K562 (cell line): ENCODE measurements at regions not wholly inside any gene's neighbourhood (a gene's known extent, or its start where the extent isn't known, plus 50 kb on each side); places are given as distances from the start of the nearest gene placed in this dataset.

Experiments used
- ATAC-seq: fragments of 200-7000 bp; cut with Tn5 transposase; 3 replicates; pipeline ENCODE4 v1.9.1; 2020; ENCODE audit warnings: moderate library complexity
- BruUV-seq: library from RNA; stranded (reverse); fragments of 400-500 nt; replicated peaks from 2 replicates; lab custom pipeline; 2021; lab: Mats Ljungman, UMichigan
- CTCF ChIA-PET: fragments of 300-600 bp; formaldehyde crosslinking; extraction: SDS; loops from one replicate; lab custom pipeline; 2021; ENCODE audit warnings: low intra/inter-chr PET ratio; lab: Yijun Ruan, JAX
- POLR2A ChIA-PET: fragments of 300-600, 350-650 bp; sonication (Branson Sonifier 250); formaldehyde crosslinking; extraction: SDS; loops from one replicate; lab custom pipeline; 2021; ENCODE audit warnings: antibody characterized with exemption, inconsistent platforms; lab: Yijun Ruan, JAX
- DNase-seq, 4 experiments: peaks; one replicate each; pipeline versions ENCODE4 v3.0.0 to v3.0.0-alpha.2; 2011 to 2018; ENCODE audit warnings: low spot score in 3 of 4, mixed read lengths in 3 of 4; ENCODE audit errors: extremely low read depth in 1 of 4
- FAIRE-seq: peaks from 2 replicates; lab custom pipeline; 2011; peaks lifted over from hg19 to GRCh38; lab: Jason Lieb, UNC
- H2AFZ ChIP-seq: 2 replicates; pipeline ENCODE4 v1.6.0; 2011; ENCODE audit warnings: low read depth, low read length, control low read depth, inconsistent platforms
- H3K27ac ChIP-seq: fragments of 200-600 bp; 3 replicates; pipeline ENCODE4 v1.8.0; 2011; ENCODE audit warnings: low read depth, mild to moderate bottlenecking, control low read depth, inconsistent platforms, low read length, moderate library complexity, mixed read lengths; ENCODE audit errors: extremely low read depth
- H3K27me3 ChIP-seq, 2 experiments: fragments of 300-600 bp in 1 of 2; 2 replicates in 1 of 2; 3 replicates in 1 of 2; pipeline versions ENCODE4 v1.6.0 to v1.8.0; 2011; ENCODE audit warnings: inconsistent platforms in 2 of 2, low read length in 2 of 2, mild to moderate bottlenecking in 1 of 2, mixed read lengths in 1 of 2, moderate library complexity in 1 of 2; ENCODE audit not compliant: control insufficient read depth in 2 of 2, insufficient read depth in 2 of 2
- H3K36me3 ChIP-seq: fragments of 300-600 bp; 3 replicates; pipeline ENCODE4 v1.8.0; 2011; ENCODE audit warnings: mild to moderate bottlenecking, low read length, inconsistent platforms; ENCODE audit not compliant: control insufficient read depth, insufficient read depth
- H3K4me1 ChIP-seq, 2 experiments: fragments of 200-600 bp in 1 of 2; replicated peaks in 1 of 2; 2 replicates in 1 of 2; 3 replicates in 1 of 2; pipeline versions ENCODE4 v1.5.1 to v1.8.0; 2011; ENCODE audit warnings: inconsistent platforms in 2 of 2, low read length in 2 of 2, mild to moderate bottlenecking in 1 of 2, mixed read lengths in 1 of 2, moderate library complexity in 1 of 2; ENCODE audit not compliant: control insufficient read depth in 2 of 2, insufficient read depth in 2 of 2
- H3K4me2 ChIP-seq: 2 replicates; pipeline ENCODE4 v1.6.1; 2011; ENCODE audit warnings: low read length, control low read depth, inconsistent platforms, mixed read lengths; ENCODE audit not compliant: insufficient read depth
- H3K4me3 ChIP-seq: fragments of 200-600 bp; sonication (generic), shearing (Covaris generic); 2 replicates; pipeline ENCODE4 v1.5.1; 2016; ENCODE audit warnings: control low read depth, inconsistent platforms
- H3K79me2 ChIP-seq: fragments of 200-600 bp; 3 replicates; pipeline ENCODE4 v1.8.0; 2011; ENCODE audit warnings: low read length, inconsistent platforms; ENCODE audit not compliant: control insufficient read depth, insufficient read depth
- H3K9ac ChIP-seq, 2 experiments: 2 replicates each; pipeline versions ENCODE4 v1.6.0 to v1.6.1; 2011; ENCODE audit warnings: low read depth in 2 of 2, low read length in 2 of 2, control low read depth in 1 of 2, inconsistent platforms in 1 of 2, mild to moderate bottlenecking in 1 of 2, mixed read lengths in 1 of 2; ENCODE audit not compliant: insufficient read depth in 1 of 2
- H3K9me1 ChIP-seq: one replicate; pipeline ENCODE4 v1.6.0; 2011; ENCODE audit warnings: inconsistent platforms, mild to moderate bottlenecking, low read length, moderate library complexity; ENCODE audit not compliant: control insufficient read depth, insufficient read depth
- H3K9me3 ChIP-seq: replicated peaks from 2 replicates; pipeline ENCODE4 v1.5.1; 2011; ENCODE audit warnings: low read depth, low read length, inconsistent platforms; ENCODE audit not compliant: control insufficient read depth, insufficient read depth
- H4K20me1 ChIP-seq: replicated peaks from 2 replicates; pipeline ENCODE4 v1.6.1; 2011; ENCODE audit warnings: low read length, inconsistent platforms, mixed read lengths; ENCODE audit not compliant: control insufficient read depth, insufficient read depth
- POLR2G ChIP-seq: fragments of 200-400 bp; formaldehyde crosslinking; IDR thresholded peaks from 2 replicates; pipeline ENCODE4 v1.6.1; 2017; ENCODE audit warnings: low read depth, mild to moderate bottlenecking, antibody characterized with exemption, low read length, moderate library complexity
- ZNF707 ChIP-seq: fragments of 250-450 bp; sonication (Bioruptor Pico); conservative IDR thresholded peaks from 2 replicates; pipeline ENCODE4 v1.8.0; 2022; ENCODE audit warnings: inconsistent platforms, mild to moderate bottlenecking, moderate library complexity
- WGBS: fragments of 100-300 bp; shearing (Covaris generic); methylation state at CpG from one replicate; pipeline ENCODE4 v1.1.6; 2016; ENCODE audit warnings: low coverage, mixed read lengths; ENCODE audit not compliant: insufficient coverage; ENCODE audit errors: missing lambda C conversion rate; 5-methylcytosine and 5-hydroxymethylcytosine counted together
- in situ Hi-C: fragments of 300-500 bp; cut with MboI; formaldehyde crosslinking; loops from 4 replicates; pipeline ENCODE4 v1.15.0; 2018; ENCODE audit warnings: inconsistent platforms, mixed read lengths
- intact Hi-C: fragments of 100-400 bp; cut with micrococcal nuclease; formaldehyde crosslinking; loops from 2 replicates; pipeline ENCODE4 v1.14.2; 2022

DNA sequence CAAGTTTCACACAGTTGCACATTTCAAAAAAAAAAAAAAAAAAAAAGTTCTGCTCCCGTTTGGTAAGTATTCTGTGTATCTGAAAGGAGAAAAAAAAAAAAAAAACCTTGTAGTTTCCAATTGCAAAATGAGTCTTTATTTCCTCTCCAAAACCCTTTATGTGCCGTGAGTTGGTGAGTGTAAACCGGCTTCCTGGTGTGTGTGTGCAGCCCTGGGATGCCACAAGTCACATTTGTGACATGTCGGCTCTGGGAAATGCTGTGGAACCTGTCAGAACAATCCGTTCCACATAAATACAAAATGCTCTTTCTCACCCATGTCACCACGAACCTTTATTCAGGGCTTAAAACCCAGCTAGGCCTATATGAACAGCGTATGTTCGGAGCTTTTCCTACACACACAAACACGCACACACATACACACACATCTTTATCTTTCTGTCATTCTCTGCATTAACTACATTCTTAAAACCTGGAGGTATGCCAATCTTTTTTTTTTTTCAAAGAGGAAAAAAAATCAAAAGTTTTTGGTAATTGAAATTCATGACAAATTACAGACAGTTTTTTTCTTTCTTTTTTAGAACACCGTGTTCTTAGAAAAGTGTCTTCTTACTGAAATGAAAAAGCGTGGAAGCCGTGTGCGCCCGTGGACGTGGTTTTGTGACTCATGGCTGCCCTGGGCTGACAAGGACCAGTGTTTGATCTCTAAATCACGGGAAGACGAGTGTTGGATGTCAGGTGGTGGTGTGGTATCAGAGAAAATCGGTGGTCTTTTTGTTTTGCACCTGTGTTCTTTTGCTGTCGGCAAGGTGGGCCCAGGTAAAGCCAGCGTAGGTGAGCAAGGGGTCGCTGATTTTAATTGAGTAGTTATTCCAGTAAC lies 612.0 kb downstream of the VRK1 start:
- Histone ChIP-seq H3K27ac (no peak overlapping the region), H3K79me2 (no peaks in the 10 kb centered on the region), H3K4me2 (no peak overlapping the region), H3K9me3 (no peaks in the 10 kb centered on the region), H3K36me3 (no peaks in the 10 kb centered on the region), H2AFZ (no peak overlapping the region), H4K20me1 (no peaks in the 10 kb centered on the region), H3K9ac (no peak overlapping the region), H3K27me3 (0 out of 5 replicates have a peak, but pooled peaks cover 0 to 5% of the 10 kb centered on the region in 2 experiments), H3K4me3 (no peak overlapping the region), H3K9me1 (no peaks in the 10 kb centered on the region), H3K4me1 (no peaks in the 10 kb centered on the region)
- WGBS, result 2% methylated on average over 20 of the region's 21 CpGs
- BruUV-seq, result no TSS peak
- in situ Hi-C loops, result no loop called here
- POLR2A ChIA-PET, result no interaction called here
- FAIRE-seq, result no peak
- ATAC-seq, result no peak
- no peak for DNase-seq
- TF ChIP-seq ZNF707 (CRISPR knock-in tag) (no peak), POLR2G (no peak)
- intact Hi-C loops, result no loop called here
- CTCF ChIA-PET, result no interaction called here
